Fibroblast of villous mesenchyme (primary cell): ENCODE measurements at regions not wholly inside any gene's neighbourhood (a gene's known extent, or its start where the extent isn't known, plus 50 kb on each side); places are given as distances from the start of the nearest gene placed in this dataset.

Experiments
- DNase-seq: peaks from one replicate; pipeline ENCODE4 v3.0.0-alpha.2; 2010; ENCODE audit warnings: low read depth
- H3K4me3 ChIP-seq: 2 replicates; pipeline ENCODE4 v1.5.1; 2011; ENCODE audit warnings: low read depth, mild to moderate bottlenecking, low read length
- CTCF ChIP-seq: IDR thresholded peaks from 2 replicates; pipeline ENCODE4 v1.5.1; 2012; ENCODE audit warnings: low read depth, mild to moderate bottlenecking, low read length; ENCODE audit not compliant: insufficient read depth

GRCh38 chr9:16191691-16192402 is 639.0 kb downstream of the CCDC171 start:
- H3K4me3 ChIP-seq: peak overlapping the region; percentile 11
- DNase-seq: peak; percentile 92
- TF ChIP-seq CTCF: peak; percentile 84

GRCh38 chr9:16192403-16193017 is 639.7 kb downstream of the CCDC171 start:
- H3K4me3 ChIP-seq: peak overlapping the region; percentile 13
- TF ChIP-seq CTCF: no peak
- DNase-seq: peak; percentile 51

GRCh38 chr9:16193066-16193465 is 640.2 kb downstream of the CCDC171 start:
- no peak for DNase-seq
- H3K4me3 ChIP-seq: no peak overlapping the region
- no peak for TF ChIP-seq CTCF

GRCh38 chr9:16196206-16196605 is 643.4 kb downstream of the CCDC171 start:
- no peak for DNase-seq
- no peak overlapping the region for H3K4me3 ChIP-seq
- TF ChIP-seq CTCF: no peak

- no peak for TF ChIP-seq CTCF
- no peak for DNase-seq
- H3K4me3 ChIP-seq: no peak overlapping the region
These were observed 644.9 kb downstream of the CCDC171 start for GRCh38 chr9:16197578-16198370.

GRCh38 chr9:16198996-16199395 is 646.2 kb downstream of the CCDC171 start:
- TF ChIP-seq CTCF: no peak
- no peak for DNase-seq
- no peak overlapping the region for H3K4me3 ChIP-seq
